ENCODE measurements at regions not wholly inside any gene's neighbourhood (a gene's known extent, or its start where the extent isn't known, plus 50 kb on each side); places are given as distances from the start of the nearest gene placed in this dataset.

- TF ChIP-seq EP300 (IDR thresholded peaks at IDR 0.05; ENCODE audit: low read length) (no peak), ATF2 (CRISPR knock-in tag; IDR thresholded peaks at IDR 0.05) (no peak), ZNF512 (tag; IDR thresholded peaks at IDR 0.05) (no peak)
Measured at GRCh38 chr17:74139120-74139519, 64.4 kb upstream of the RPL38 start.
